ENCODE measurements at regions not wholly inside any gene's neighbourhood (a gene's known extent, or its start where the extent isn't known, plus 50 kb on each side); places are given as distances from the start of the nearest gene placed in this dataset.

- TF ChIP-seq CTCF (IDR thresholded peaks at IDR 0.05): no peak
- Histone ChIP-seq H3K9me3 (no peaks in the 10 kb centered on the region), H3K4me1 (no peaks in the 10 kb centered on the region), H3K27me3 (no peaks in the 10 kb centered on the region), H3K36me3 (no peaks in the 10 kb centered on the region), H3K4me3 (no peak overlapping the region), H3K27ac (no peak overlapping the region)
- DNase-seq (peak in 2 of 4 donors; percentile 61 to 63), ATAC-seq (peak; percentile 15)
- intact Hi-C loops (cut with DNase I): no loop called here
Measured at GRCh38 chr3:168990134-168990533, 673.4 kb downstream of the MECOM start.

GRCh38 chr3:168989396-168989795 is 674.1 kb downstream of the MECOM start:
- Histone ChIP-seq H3K27ac (no peak overlapping the region), H3K36me3 (no peaks in the 10 kb centered on the region), H3K9me3 (no peaks in the 10 kb centered on the region), H3K4me1 (no peaks in the 10 kb centered on the region), H3K4me3 (no peak overlapping the region), H3K27me3 (no peaks in the 10 kb centered on the region)
- intact Hi-C loops (cut with DNase I): no loop called here
- no peak for TF ChIP-seq CTCF (IDR thresholded peaks at IDR 0.05)
- ATAC-seq (peak; percentile 34), DNase-seq (no peak)

GRCh38 chr3:168988853-168989252 is 674.7 kb downstream of the MECOM start:
- Histone ChIP-seq H3K36me3 (no peaks in the 10 kb centered on the region), H3K4me3 (no peak overlapping the region), H3K27ac (no peak overlapping the region), H3K27me3 (no peaks in the 10 kb centered on the region), H3K9me3 (no peaks in the 10 kb centered on the region), H3K4me1 (no peaks in the 10 kb centered on the region)
- DNase-seq (peak in 2 of 4 donors; percentile 57 to 61), ATAC-seq (no peak)
- intact Hi-C loops (cut with DNase I): no loop called here
- no peak for TF ChIP-seq CTCF (IDR thresholded peaks at IDR 0.05)

GRCh38 chr3:168984872-168985271 is 678.6 kb downstream of the MECOM start:
- H3K4me3 ChIP-seq: no peak overlapping the region
- ATAC-seq: no peak
- no peaks in the 10 kb centered on the region for H3K9me3 ChIP-seq
- no peaks in the 10 kb centered on the region for H3K36me3 ChIP-seq
- no peaks in the 10 kb centered on the region for H3K27me3 ChIP-seq
- intact Hi-C loops (cut with DNase I): no loop called here
- no peak overlapping the region for H3K27ac ChIP-seq
- H3K4me1 ChIP-seq: no peaks in the 10 kb centered on the region
- DNase-seq: no peak
- no peak for TF ChIP-seq CTCF (IDR thresholded peaks at IDR 0.05)

GRCh38 chr3:168983046-168983445 is 680.5 kb downstream of the MECOM start:
- ATAC-seq: no peak
- Histone ChIP-seq H3K4me3 (no peak overlapping the region), H3K36me3 (no peaks in the 10 kb centered on the region), H3K4me1 (no peaks in the 10 kb centered on the region), H3K27me3 (no peaks in the 10 kb centered on the region), H3K27ac (no peak overlapping the region), H3K9me3 (no peaks in the 10 kb centered on the region)
- no peak for TF ChIP-seq CTCF (IDR thresholded peaks at IDR 0.05)
- intact Hi-C loops (cut with DNase I): no loop called here
- no peak for DNase-seq

All from left lung (tissue), 4 donors.